Neutrophil (primary cell): ENCODE measurements at regions not wholly inside any gene's neighbourhood (a gene's known extent, or its start where the extent isn't known, plus 50 kb on each side); places are given as distances from the start of the nearest gene placed in this dataset.

ENCODE experiments used
- H3K27ac ChIP-seq: fragments of 200-600 bp; sonication (generic); 2 replicates; pipeline ENCODE4 v1.5.1; 2016; ENCODE audit warnings: mild to moderate bottlenecking, moderate library complexity
- H3K27me3 ChIP-seq: fragments of 200-600 bp; sonication (generic); 2 replicates; pipeline ENCODE4 v1.6.0; 2016; ENCODE audit warnings: mild to moderate bottlenecking
- H3K36me3 ChIP-seq: fragments of 200-600 bp; sonication (generic); 2 replicates; pipeline ENCODE4 v1.5.1; 2017
- H3K4me1 ChIP-seq, 2 experiments: fragments of 200-600 bp in 1 of 2; sonication (generic) in 1 of 2; 1 replicate in 1 of 2; 2 replicates in 1 of 2; pipeline versions ENCODE4 v1.5.1 to v1.6.1; 2013 to 2016; ENCODE audit warnings: low read depth in 1 of 2, low read length in 1 of 2, mild to moderate bottlenecking in 1 of 2, moderate library complexity in 1 of 2; ENCODE audit not compliant: control insufficient read depth in 1 of 2, insufficient read depth in 1 of 2
- H3K4me3 ChIP-seq, 2 experiments: fragments of 200-600 bp in 1 of 2; sonication (generic) in 1 of 2; 1 replicate in 1 of 2; 2 replicates in 1 of 2; pipeline ENCODE4 v1.5.1; 2013 to 2016; ENCODE audit warnings: low read depth in 1 of 2, low read length in 1 of 2, mild to moderate bottlenecking in 1 of 2, moderate library complexity in 1 of 2
- H3K9me3 ChIP-seq: fragments of 200-600 bp; sonication (generic); 2 replicates; pipeline ENCODE4 v1.5.1; 2016
- CTCF ChIP-seq: fragments of 200-600 bp; sonication (generic); IDR thresholded peaks from 2 replicates; pipeline ENCODE4 v1.5.1; 2016; ENCODE audit warnings: antibody characterized with exemption

- Histone ChIP-seq H3K36me3 (no peaks in the 10 kb centered on the region), H3K4me3 (no peak overlapping the region), H3K4me1 (no peaks in the 10 kb centered on the region), H3K27me3 (no peaks in the 10 kb centered on the region), H3K9me3 (no peaks in the 10 kb centered on the region), H3K27ac (no peak overlapping the region)
- TF ChIP-seq CTCF = no peak
Measured at GRCh38 chr3:41064070-41064469, 135.2 kb upstream of the CTNNB1 start.

GRCh38 chr3:41064526-41064925 lies 134.8 kb upstream of the CTNNB1 start:
- no peaks in the 10 kb centered on the region for H3K9me3 ChIP-seq
- H3K36me3 ChIP-seq = no peaks in the 10 kb centered on the region
- H3K27me3 ChIP-seq = no peaks in the 10 kb centered on the region
- H3K4me3 ChIP-seq = no peak overlapping the region
- H3K4me1 ChIP-seq = no peaks in the 10 kb centered on the region
- no peak for TF ChIP-seq CTCF
- no peak overlapping the region for H3K27ac ChIP-seq

GRCh38 chr3:41065340-41065739 lies 134.0 kb upstream of the CTNNB1 start:
- no peak for TF ChIP-seq CTCF
- no peaks in the 10 kb centered on the region for H3K4me1 ChIP-seq
- H3K9me3 ChIP-seq = no peaks in the 10 kb centered on the region
- H3K27me3 ChIP-seq = no peaks in the 10 kb centered on the region
- H3K27ac ChIP-seq = no peak overlapping the region
- no peaks in the 10 kb centered on the region for H3K36me3 ChIP-seq
- H3K4me3 ChIP-seq = no peak overlapping the region

- Histone ChIP-seq H3K27ac (no peak overlapping the region), H3K4me1 (no peaks in the 10 kb centered on the region), H3K36me3 (no peaks in the 10 kb centered on the region), H3K27me3 (no peaks in the 10 kb centered on the region), H3K9me3 (no peaks in the 10 kb centered on the region), H3K4me3 (no peak overlapping the region)
- no peak for TF ChIP-seq CTCF
Measured at GRCh38 chr3:41073190-41073589, 126.1 kb upstream of the CTNNB1 start.

- Histone ChIP-seq H3K36me3 (no peaks in the 10 kb centered on the region), H3K4me1 (no peaks in the 10 kb centered on the region), H3K27me3 (no peaks in the 10 kb centered on the region), H3K27ac (no peak overlapping the region), H3K4me3 (no peak overlapping the region), H3K9me3 (no peaks in the 10 kb centered on the region)
- no peak for TF ChIP-seq CTCF
Measured at GRCh38 chr3:41075975-41076374, 123.3 kb upstream of the CTNNB1 start.

- TF ChIP-seq CTCF = no peak
- Histone ChIP-seq H3K4me3 (no peak overlapping the region), H3K27me3 (no peaks in the 10 kb centered on the region), H3K9me3 (no peaks in the 10 kb centered on the region), H3K36me3 (no peaks in the 10 kb centered on the region), H3K4me1 (no peaks in the 10 kb centered on the region), H3K27ac (no peak overlapping the region)
Measured at GRCh38 chr3:41076399-41076798, 122.9 kb upstream of the CTNNB1 start.
